HG03575 (cell line): ENCODE measurements at regions not wholly inside any gene's neighbourhood (a gene's known extent, or its start where the extent isn't known, plus 50 kb on each side); places are given as distances from the start of the nearest gene placed in this dataset.
"Not testable (repeated sequence)": the region's sequence is repeated elsewhere in the genome, so short reads cannot be mapped to it uniquely, and the experiment has no call there.

Source experiments
- ATAC-seq: cut with Tn5 transposase; IDR thresholded peaks from one replicate; pipeline ENCODE4 v1.9.1; 2021; ENCODE audit not compliant: unreplicated experiment, insufficient number of reproducible peaks, low FRiP score; ENCODE audit errors: extremely low read depth

GRCh38 chr18:38525039-38525438 is 959.4 kb upstream of the CELF4 start:
- no peak for ATAC-seq

GRCh38 chr18:38520786-38521185 is 955.2 kb upstream of the CELF4 start:
- ATAC-seq, result no peak

GRCh38 chr18:38502539-38502938 is 936.9 kb upstream of the CELF4 start:
- ATAC-seq, result no peak

GRCh38 chr18:38497266-38497665 is 931.7 kb upstream of the CELF4 start:
- no peak for ATAC-seq

- no peak for ATAC-seq
Measured at GRCh38 chr18:38496222-38496793, 930.7 kb upstream of the CELF4 start.

GRCh38 chr18:38494065-38494464 is 928.5 kb upstream of the CELF4 start:
- ATAC-seq, result no peak

- no peak for ATAC-seq
Measured at GRCh38 chr18:38491195-38491594, 925.6 kb upstream of the CELF4 start.

- not testable (repeated sequence) for ATAC-seq
Measured at GRCh38 chr18:38489721-38490120, 924.1 kb upstream of the CELF4 start.

GRCh38 chr18:38487521-38487920 is 921.9 kb upstream of the CELF4 start:
- ATAC-seq, result no peak

GRCh38 chr18:38483326-38483725 is 917.7 kb upstream of the CELF4 start:
- no peak for ATAC-seq

- ATAC-seq, result no peak
Measured at GRCh38 chr18:38481576-38481975, 916.0 kb upstream of the CELF4 start.

- ATAC-seq, result no peak
Measured at GRCh38 chr18:38475686-38476085, 910.1 kb upstream of the CELF4 start.

GRCh38 chr18:38473535-38473934 is 907.9 kb upstream of the CELF4 start:
- ATAC-seq, result no peak

- no peak for ATAC-seq
Measured at GRCh38 chr18:38470421-38470820, 904.8 kb upstream of the CELF4 start.

GRCh38 chr18:38466426-38466825 is 900.8 kb upstream of the CELF4 start:
- no peak for ATAC-seq

GRCh38 chr18:38464024-38464423 is 898.4 kb upstream of the CELF4 start:
- ATAC-seq, result no peak

- no peak for ATAC-seq
Measured at GRCh38 chr18:38460657-38461056, 895.1 kb upstream of the CELF4 start.

- ATAC-seq, result no peak
Measured at GRCh38 chr18:38459131-38459994, 893.8 kb upstream of the CELF4 start.

- ATAC-seq, result no peak
Measured at GRCh38 chr18:38458698-38459097, 893.1 kb upstream of the CELF4 start.

- no peak for ATAC-seq
Measured at GRCh38 chr18:38456253-38456652, 890.7 kb upstream of the CELF4 start.
